ENCODE measurements at regions not wholly inside any gene's neighbourhood (a gene's known extent, or its start where the extent isn't known, plus 50 kb on each side); places are given as distances from the start of the nearest gene placed in this dataset.
"Not testable (repeated sequence)": the region's sequence is repeated elsewhere in the genome, so short reads cannot be mapped to it uniquely, and the experiment has no call there.

DNA sequence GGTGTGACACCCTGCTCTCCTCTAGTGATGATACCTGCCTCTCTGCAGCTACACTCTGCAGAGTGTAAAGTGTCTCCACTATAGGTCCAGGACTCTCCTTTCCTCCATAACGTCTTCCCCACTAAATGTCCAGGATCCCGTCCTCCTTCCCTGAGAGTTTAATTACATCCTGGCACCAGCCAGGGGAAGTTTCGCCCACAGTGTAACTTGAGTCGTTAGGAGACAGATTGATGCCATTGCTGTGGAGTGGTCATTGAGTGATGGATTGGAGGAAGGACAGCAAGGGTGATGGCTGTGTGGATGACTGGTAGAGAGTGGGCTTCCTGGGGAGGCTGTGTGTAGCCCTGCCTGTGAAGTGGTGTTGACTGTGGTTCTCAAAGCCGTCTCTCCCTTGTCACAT, 84.0 kb upstream of the TMEM132D start:
- WGBS, 3 donors: 16 to 28% (median 28%) methylated on average over 5 of the region's 5 CpGs
- intact Hi-C loops (cut with DNase I): no loop called here
- H3K4me1 ChIP-seq: no peaks in the 10 kb centered on the region
- H3K9me3 ChIP-seq: peaks cover 7% of the 10 kb centered on the region
- DNase-seq (no peak), ATAC-seq (no peak)
- H3K36me3 ChIP-seq (ENCODE audit: insufficient read depth in 1 of 2, low read depth in 1 of 2): no peaks in the 10 kb centered on the region
- no peak overlapping the region for H3K27ac ChIP-seq
- no peak overlapping the region for H3K4me3 ChIP-seq
- H3K27me3 ChIP-seq (ENCODE audit: insufficient read depth in 3 of 3, low read length in 2 of 3): peaks cover 0 to 2% (median 0%) of the 10 kb centered on the region in 3 donors
- TF ChIP-seq CTCF (IDR thresholded peaks at IDR 0.05): no peak

DNA sequence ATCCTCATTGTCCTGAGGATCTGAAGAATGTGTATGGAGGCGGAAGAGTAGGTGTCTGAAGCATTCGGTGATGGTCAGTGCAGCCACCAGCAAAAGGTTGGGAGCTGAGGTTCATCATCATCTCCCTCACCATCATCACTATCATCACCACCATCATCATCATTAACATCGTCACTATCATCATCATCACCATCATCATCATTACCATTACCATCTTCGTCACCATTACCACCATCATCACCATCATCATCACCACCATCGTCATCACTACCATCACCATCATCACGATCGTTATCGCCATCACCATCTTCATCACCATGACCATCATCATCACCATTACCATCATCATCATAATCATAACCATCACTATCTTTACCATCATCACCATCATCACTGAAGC, 90.8 kb upstream of the TMEM132D start:
- H3K9me3 ChIP-seq: peaks cover 4% of the 10 kb centered on the region
- H3K27ac ChIP-seq: no peak overlapping the region
- WGBS, 3 donors: 88 to 93% (median 93%) methylated on average over 8 of the region's 8 CpGs
- H3K4me3 ChIP-seq: no peak overlapping the region
- DNase-seq: no peak
- no peak for TF ChIP-seq CTCF (IDR thresholded peaks at IDR 0.05)
- intact Hi-C loops (cut with DNase I): no loop called here
- H3K4me1 ChIP-seq: no peaks in the 10 kb centered on the region
- no peaks in the 10 kb centered on the region for H3K36me3 ChIP-seq (ENCODE audit: insufficient read depth in 1 of 2, low read depth in 1 of 2)
- ATAC-seq: no peak
- H3K27me3 ChIP-seq (ENCODE audit: insufficient read depth in 3 of 3, low read length in 2 of 3): no peaks in the 10 kb centered on the region

- DNase-seq: no peak
- intact Hi-C loops (cut with DNase I): no loop called here
- ATAC-seq: no peak
- Histone ChIP-seq H3K4me1 (no peaks in the 10 kb centered on the region), H3K9me3 (peaks cover 4% of the 10 kb centered on the region), H3K36me3 (ENCODE audit: insufficient read depth in 1 of 2, low read depth in 1 of 2) (no peaks in the 10 kb centered on the region), H3K27ac (no peak overlapping the region), H3K4me3 (no peak overlapping the region), H3K27me3 (ENCODE audit: insufficient read depth in 3 of 3, low read length in 2 of 3) (peaks cover 0 to 2% (median 0%) of the 10 kb centered on the region in 3 donors)
- WGBS, 3 donors: 37 to 41% (median 39%) methylated on average over 5 of the region's 5 CpGs
- no peak for TF ChIP-seq CTCF (IDR thresholded peaks at IDR 0.05)
These were observed 93.4 kb upstream of the TMEM132D start for GRCh38 chr12:129997239-129997638.

DNA sequence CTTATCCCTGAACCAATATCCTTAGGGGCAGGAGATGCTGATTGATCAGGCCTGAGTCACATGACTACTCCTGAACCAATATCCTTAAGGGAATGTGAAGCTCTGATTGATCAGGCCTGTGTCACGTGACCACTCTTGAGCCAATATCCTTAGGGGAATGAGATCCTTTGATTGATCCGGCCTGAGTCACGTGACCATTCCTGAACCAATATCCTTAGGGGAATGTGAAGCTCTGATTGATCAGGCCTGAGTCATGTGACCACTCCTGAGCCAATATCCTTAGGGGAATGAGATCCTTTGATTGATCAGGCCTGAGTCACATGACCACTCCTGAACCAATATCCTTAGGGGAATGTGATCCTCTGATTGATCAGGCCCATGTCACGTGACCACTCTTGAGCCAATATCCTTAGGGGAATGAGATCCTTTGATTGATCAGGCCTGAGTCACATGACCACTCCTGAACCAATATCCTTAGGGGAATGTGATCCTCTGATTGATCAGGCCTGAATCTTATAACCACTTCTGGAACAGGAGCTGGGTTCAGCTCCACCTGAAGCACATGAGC, 100.6 kb upstream of the TMEM132D start:
- H3K27ac ChIP-seq: not testable (repeated sequence)
- 83 to 93% (median 86%) methylated on average over 4 of the region's 4 CpGs for WGBS, 3 donors

GRCh38 chr12:130007771-130008170, 103.9 kb upstream of the TMEM132D start:
- Histone ChIP-seq H3K36me3 (ENCODE audit: insufficient read depth in 1 of 2, low read depth in 1 of 2) (no peaks in the 10 kb centered on the region), H3K4me1 (no peaks in the 10 kb centered on the region), H3K27me3 (ENCODE audit: insufficient read depth in 3 of 3, low read length in 2 of 3) (peaks cover 0 to 4% (median 0%) of the 10 kb centered on the region in 3 donors), H3K4me3 (no peak overlapping the region), H3K27ac (no peak overlapping the region), H3K9me3 (no peaks in the 10 kb centered on the region)
- intact Hi-C loops (cut with DNase I): no loop called here
- WGBS, 3 donors: 83 to 90% (median 85%) methylated on average over 15 of the region's 15 CpGs
- no peak for DNase-seq
- no peak for ATAC-seq
- no peak for TF ChIP-seq CTCF (IDR thresholded peaks at IDR 0.05)

More for the DNA sequence above, 100.6 kb upstream of the TMEM132D start:
- DNase-seq; H3K27me3 ChIP-seq (ENCODE audit: insufficient read depth in 3 of 3, low read length in 2 of 3); intact Hi-C loops (cut with DNase I); H3K9me3 ChIP-seq; H3K4me3 ChIP-seq; ATAC-seq; H3K36me3 ChIP-seq (ENCODE audit: insufficient read depth in 1 of 2, low read depth in 1 of 2); H3K4me1 ChIP-seq: not testable (repeated sequence)

Data from psoas muscle (tissue), 7 donors.